ENCODE measurements at regions not wholly inside any gene's neighbourhood (a gene's known extent, or its start where the extent isn't known, plus 50 kb on each side); places are given as distances from the start of the nearest gene placed in this dataset.

DNA sequence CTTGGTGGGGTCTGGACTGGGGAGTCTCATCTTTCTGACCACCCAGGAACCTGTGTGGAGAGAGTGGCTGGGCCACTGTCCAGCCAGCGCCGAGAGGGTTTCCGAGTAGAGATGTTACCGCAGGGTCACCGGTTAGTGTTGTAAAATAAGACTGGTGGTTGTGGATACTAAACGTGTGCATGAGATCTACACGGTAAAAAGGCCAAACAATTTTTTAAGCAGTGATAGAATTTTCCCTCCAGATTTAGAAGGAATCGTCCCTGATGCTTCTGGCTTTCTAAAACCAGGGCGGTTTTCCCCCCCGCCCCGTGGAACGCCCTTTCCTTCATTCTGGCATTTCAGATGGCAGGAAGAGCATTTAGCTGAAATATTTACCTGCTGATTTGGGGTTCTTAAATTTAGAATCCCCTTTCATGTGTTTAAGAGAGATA is 72.6 kb upstream of the PPARA start:
- no peak overlapping the region; the same call in 1 of the 2 replicates for H3K4ac ChIP-seq (ENCODE audit: low read depth, low read length)
- TF ChIP-seq NFE2L2 (IDR thresholded peaks at IDR 0.05; ENCODE audit: low read depth, low read length), result no peak
- no peak for TF ChIP-seq MXI1 (IDR thresholded peaks at IDR 0.05; ENCODE audit: borderline replicate concordance, low read depth, low read length)
- in situ Hi-C loops (cut with MboI; ENCODE audit: low sequenced_read_pairs) (no loop called here), dilution Hi-C loops (cut with HindIII; ENCODE audit: low sequenced_read_pairs, unreplicated experiment) (no loop called here), intact Hi-C loops (cut with micrococcal nuclease) (no loop called here)
- H3K9ac ChIP-seq (ENCODE audit: low read depth, low read length), result 0 out of 2 replicates have a peak overlapping the region, but pooled peaks have one; percentile 24
- peak overlapping the region; percentile 47; the same call in 1 of the 2 replicates for H2AK5ac ChIP-seq (ENCODE audit: low read depth, low read length)
- H3K9me3 ChIP-seq (ENCODE audit: control insufficient read depth, insufficient read depth, low read length), result no peaks in the 10 kb centered on the region
- no peak overlapping the region for H2AK9ac ChIP-seq (replicated peaks; ENCODE audit: low read depth, low read length, poor library complexity)
- H2BK5ac ChIP-seq (ENCODE audit: low read depth, low read length, poor library complexity, severe bottlenecking), result no peak overlapping the region
- ChIA-PET POLR2A (ENCODE audit: unreplicated experiment) (no interaction called here), CTCF (interaction anchor here (1.3 kb wide), 1 partner anchor 9 kb away, joined by 3 read pairs; no protein-coding TSS in a partner anchor)
- H3K14ac ChIP-seq (replicated peaks; ENCODE audit: low read depth, low read length), result peak overlapping the region; percentile 10; the same call in 1 of the 2 replicates
- H3K4me3 ChIP-seq (ENCODE audit: insufficient read depth, low read depth, low read length), result no peak overlapping the region
- DNase-seq, result no peak
- ATAC-seq (ENCODE audit: low read depth), result no peak
- H3K27ac ChIP-seq (ENCODE audit: insufficient read depth, low read length), result peak overlapping the region; percentile 19; the same call in 1 of the 2 replicates
- no peak overlapping the region for H2AFZ ChIP-seq (replicated peaks; ENCODE audit: low read length, poor library complexity)
- H4K5ac ChIP-seq (ENCODE audit: low read depth, low read length), result no peak overlapping the region
- no peaks in the 10 kb centered on the region for H3K27me3 ChIP-seq (ENCODE audit: control insufficient read depth, insufficient read depth, low read length)
- no peak overlapping the region for H3K18ac ChIP-seq (ENCODE audit: low read depth, low read length)
- H3K4me1 ChIP-seq (ENCODE audit: control insufficient read depth, insufficient read depth, low read length), result peaks cover 54% of the 10 kb centered on the region
- H4K20me1 ChIP-seq (ENCODE audit: insufficient read depth, low read length), result peaks cover 65% of the 10 kb centered on the region
- H4K8ac ChIP-seq (ENCODE audit: low read depth in 2 of 2, low read length in 2 of 2), result no peak overlapping the region
- peaks cover 0 to 28% of the 10 kb centered on the region in 2 experiments; a peak in 2 of 4 replicates for H3K79me1 ChIP-seq (ENCODE audit: low read depth in 1 of 2, low read length in 2 of 2)
- peaks cover 13% of the 10 kb centered on the region for H3K9me1 ChIP-seq (ENCODE audit: insufficient read depth, low read length)
- WGBS, 2 experiments (ENCODE audit: extremely low coverage in 2 of 2, insufficient read length in 1 of 2), result 20% methylated on average over 1 of the region's 12 CpGs; no CpG with 5 or more reads in 1 of the 2 experiments
- no peak overlapping the region for H4K91ac ChIP-seq (ENCODE audit: insufficient read depth, low read depth, low read length)
- H2BK20ac ChIP-seq (ENCODE audit: low read depth, low read length), result no peak overlapping the region
- peaks cover 32% of the 10 kb centered on the region for H3K36me3 ChIP-seq (ENCODE audit: control insufficient read depth, insufficient read depth, low read length)
- H3K23ac ChIP-seq (ENCODE audit: low read depth, low read length), result peak overlapping the region; percentile 80
- H2BK15ac ChIP-seq (ENCODE audit: low read depth, low read length), result no peak overlapping the region
- H3K56ac ChIP-seq (ENCODE audit: extremely low read depth, insufficient read depth, low read length), result no peak overlapping the region
- 0 out of 2 replicates have a peak overlapping the region, but pooled peaks have one; percentile 16 for H3K4me2 ChIP-seq (ENCODE audit: low read depth, low read length)
- H2BK120ac ChIP-seq (ENCODE audit: low read depth, low read length), result no peak overlapping the region
- no TSS peak for BruUV-seq (replicated peaks)

All from IMR-90 (cell line).